ENCODE measurements at regions not wholly inside any gene's neighbourhood (a gene's known extent, or its start where the extent isn't known, plus 50 kb on each side); places are given as distances from the start of the nearest gene placed in this dataset.

DNA sequence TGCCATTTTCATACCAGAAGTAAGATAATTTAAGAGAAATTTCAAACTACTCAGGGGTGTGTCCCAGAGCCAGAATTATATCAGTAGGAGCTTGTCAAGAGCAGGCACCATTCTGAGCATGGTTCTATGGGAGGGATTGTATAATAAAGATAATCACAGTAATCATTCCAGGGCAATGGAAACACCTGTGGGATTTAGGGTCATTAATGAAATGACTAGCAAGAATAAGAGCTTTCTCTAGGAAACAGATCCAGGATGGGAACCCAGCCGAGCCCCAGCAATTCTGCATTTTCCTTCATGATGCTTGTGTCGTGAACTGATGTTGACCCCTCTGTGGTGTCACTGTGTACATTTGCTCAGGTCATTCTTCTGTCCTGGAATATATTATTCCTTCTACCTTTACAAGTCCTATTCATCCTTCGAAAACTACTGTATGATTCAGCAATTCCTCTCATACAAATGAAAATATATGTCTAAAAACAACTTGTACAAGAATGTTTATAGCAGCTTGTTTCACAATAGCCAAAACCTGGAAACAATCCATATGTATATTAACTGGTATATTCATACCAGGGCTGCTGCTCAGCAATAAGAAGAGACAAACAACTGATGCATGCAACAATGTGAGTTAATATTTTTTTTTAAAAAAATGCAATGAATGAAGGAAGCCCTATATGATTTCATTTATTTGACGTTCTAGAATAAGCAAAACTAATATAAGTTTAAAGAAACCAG, 687.8 kb upstream of the KLHL29 start:
- no peak for FAIRE-seq

DNA sequence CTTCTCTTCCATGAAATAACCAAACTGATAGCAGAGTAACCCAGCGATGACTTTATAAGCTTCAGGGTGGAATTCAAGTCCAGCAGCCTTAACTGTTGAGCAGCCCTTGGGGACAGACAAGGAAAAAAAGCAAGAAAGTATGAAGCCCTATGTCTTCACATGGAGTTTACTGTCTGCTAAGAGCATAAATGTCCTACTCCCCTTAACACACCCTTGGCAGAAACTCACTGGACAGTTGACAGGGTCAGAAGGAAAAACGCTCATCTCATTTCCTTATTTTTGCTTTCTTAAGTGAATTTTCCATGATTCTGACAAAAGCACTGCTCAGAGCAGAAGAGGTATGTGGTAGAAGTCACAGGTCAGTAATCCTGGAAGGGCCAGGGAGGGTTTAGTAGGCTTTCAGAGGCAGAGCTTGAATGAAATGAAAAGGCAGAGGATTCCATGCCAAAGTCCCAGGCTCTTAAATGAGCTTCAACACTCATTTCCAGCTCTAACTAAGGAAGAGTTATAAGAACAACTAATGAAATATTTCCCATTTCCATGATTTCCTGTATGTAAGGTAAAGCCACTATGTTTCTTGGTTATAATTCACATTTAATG, 683.3 kb upstream of the KLHL29 start:
- no peak for FAIRE-seq

GRCh38 chr2:22703286-22703920, 681.6 kb upstream of the KLHL29 start:
- no peak for FAIRE-seq

DNA sequence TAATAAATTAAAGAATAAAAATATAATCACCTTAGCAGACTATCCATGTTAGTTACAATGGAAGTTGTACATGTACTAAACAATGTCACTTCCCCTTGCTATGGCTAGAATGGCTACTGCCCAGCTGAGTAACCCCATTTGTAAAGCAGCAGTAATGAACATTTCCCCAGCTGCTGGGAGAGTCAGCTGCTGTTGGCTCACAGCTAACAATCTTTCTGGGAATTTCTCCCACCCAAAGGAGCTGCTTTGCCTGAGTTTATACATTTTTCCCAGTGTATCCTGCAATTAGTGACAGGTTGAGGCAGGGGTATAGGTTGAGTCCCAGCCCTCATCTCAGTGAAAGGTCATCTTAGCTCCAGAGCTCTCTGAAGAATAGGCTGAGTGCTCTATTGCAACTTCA, 665.6 kb upstream of the KLHL29 start:
- FAIRE-seq: no peak

DNA sequence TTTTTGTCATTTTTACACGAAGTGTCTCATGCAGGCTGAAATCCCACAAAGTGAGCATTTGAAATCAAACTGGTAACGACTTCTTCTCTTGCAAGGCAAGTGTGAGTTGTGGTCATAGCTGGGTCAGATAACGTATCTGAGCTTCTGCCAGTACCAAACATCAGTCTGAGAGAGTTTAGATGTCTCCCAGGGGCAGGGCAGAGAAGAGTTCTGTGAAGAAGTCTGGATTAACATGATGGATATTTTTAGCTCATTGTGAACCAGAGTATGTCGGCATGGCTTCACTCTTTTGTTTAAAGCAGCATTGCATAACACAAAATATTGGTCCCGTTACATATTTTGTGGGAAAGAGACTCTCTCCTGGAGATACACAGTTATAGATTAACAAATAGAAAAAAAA, 655.5 kb upstream of the KLHL29 start:
- no peak for FAIRE-seq

DNA sequence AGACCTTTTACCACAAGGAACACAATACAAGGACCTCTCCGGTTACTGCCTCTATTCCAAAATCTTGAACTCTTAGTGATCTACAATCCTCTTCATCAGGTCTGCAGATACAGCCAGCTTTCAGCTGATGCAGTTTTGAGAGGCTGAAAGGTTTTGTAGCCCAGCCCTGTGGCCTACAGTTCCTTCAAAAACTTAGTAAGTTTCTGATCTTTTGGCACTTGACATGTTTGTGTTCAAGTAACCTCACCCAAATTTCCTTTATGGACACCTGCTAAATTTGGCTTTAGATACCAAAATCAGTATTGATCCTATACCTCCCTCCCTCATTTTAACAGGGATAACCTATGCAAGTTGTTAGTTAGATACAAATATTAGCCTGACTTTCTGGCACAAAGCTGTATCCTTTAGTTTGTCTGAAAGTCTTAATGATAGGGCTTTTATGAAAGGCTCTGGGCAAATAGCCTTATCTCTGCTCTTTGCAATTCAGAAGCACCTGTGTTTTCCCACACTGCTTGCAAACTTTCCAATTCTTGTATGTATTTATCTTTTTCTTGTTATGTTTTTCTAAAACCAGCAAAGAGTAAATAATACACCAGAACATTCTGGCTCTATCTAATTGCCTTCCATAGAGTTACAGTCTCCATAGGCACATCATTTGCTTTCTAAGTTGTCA, 650.5 kb upstream of the KLHL29 start:
- FAIRE-seq: no peak

DNA sequence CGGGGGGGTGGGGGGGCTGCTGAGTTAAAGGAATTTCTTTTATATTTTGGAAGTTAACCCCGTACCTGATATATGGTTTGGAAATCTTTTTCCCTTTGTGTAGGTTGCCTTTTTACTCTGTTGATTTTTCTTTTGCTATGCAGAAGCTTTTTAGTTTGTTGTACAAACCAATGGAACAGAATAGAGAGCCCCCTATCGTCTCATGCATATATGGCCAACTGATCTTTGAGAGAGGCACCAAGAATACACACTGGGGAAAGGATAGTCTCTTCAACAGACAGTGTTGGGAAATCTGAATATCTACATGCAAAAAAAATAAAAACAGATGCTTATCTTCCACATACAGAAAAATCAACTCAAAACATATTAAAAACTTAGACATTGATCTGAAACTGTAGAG, 647.8 kb upstream of the KLHL29 start:
- FAIRE-seq: no peak

GRCh38 chr2:22741216-22741615, 643.8 kb upstream of the KLHL29 start:
- FAIRE-seq: no peak

- no peak for FAIRE-seq
Measured at GRCh38 chr2:22748909-22749308, 636.1 kb upstream of the KLHL29 start.

DNA sequence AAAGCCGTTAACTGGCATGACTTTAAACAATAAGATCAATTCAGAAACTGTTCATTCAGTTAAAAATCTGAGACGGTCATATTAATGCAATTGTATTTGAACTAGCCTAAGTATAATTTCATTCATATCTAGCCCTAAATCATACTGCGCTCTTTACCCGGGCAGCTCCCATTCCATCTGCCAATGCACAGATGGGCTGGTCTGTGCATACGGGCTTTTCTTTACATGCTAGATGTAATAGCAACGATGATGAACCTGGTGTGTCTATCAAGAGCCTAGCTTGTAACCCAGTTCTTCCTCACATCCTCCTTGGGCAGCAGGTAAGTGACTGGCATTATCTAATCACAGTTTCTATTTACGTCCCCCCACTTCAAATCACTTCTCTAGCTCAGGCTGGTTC, 631.5 kb upstream of the KLHL29 start:
- FAIRE-seq: no peak

- FAIRE-seq: no peak
Measured at GRCh38 chr2:22756276-22757043, 628.5 kb upstream of the KLHL29 start.

GRCh38 chr2:22769497-22769896, 615.5 kb upstream of the KLHL29 start:
- FAIRE-seq: no peak

DNA sequence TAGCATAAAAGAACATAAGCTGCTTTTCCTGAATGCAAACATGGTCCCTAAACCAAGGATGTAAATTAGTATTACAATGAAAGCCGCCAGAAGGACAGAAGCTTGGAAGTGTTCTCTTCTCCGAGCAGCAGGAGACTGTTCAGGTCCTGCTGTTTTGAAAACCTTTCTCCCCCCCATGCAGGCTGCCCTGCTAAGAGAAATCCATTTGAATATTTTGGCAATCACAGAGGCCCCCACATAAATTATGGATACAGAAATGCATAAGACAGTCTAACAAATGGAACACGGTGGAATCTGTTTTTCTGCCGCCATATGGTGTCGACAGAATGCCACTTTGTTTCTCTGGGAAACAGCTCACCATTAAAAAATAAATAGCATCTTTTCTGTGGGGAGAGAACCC, 600.4 kb upstream of the KLHL29 start:
- no peak for FAIRE-seq

DNA sequence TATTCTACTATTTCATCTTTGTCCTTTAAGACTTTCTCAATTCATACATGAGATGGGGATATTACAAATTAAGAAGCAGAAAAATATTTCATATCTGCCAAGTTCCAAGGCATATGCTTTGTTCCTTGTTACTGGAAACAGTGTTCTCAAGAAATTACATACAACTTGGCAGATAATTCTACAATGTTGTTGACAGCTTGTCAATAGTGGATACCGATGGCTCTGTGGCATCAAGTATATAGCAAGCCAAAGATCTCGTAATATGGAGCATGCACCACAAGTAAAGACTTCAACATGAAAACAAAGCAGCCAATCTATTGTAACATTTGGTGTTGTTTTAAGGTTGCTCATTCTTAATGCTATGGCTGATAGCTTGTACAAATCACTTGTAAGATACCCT, 598.2 kb upstream of the KLHL29 start:
- FAIRE-seq: no peak

- no peak for FAIRE-seq
Measured at GRCh38 chr2:22787745-22788144, 597.2 kb upstream of the KLHL29 start.

DNA sequence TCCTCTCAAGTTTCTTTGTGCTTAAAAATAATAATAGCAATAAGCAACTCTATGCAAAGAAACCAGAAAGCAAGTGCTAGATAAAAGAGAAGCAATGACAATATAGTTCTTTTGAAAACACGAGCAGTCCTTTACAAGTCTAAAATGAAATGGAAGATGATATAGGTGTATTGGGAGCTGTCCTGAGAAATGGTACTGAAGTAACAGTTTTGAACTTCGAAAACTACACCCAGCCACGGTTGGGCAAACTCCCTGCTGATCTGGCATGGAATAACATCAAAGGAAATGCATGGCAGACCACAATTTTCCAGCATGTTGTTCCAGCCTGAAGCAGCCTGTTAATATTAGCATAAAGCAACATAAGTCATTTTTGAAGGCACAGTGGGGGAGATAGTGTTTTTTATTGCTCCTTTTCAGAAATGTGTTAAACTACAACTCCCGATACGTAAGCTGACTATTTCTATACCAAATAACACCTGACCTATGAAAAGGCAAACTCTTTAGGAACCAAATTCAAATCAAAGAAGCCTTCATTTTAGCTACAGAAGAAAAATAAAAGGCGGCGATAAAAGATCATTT, 596.1 kb upstream of the KLHL29 start:
- no peak for FAIRE-seq

DNA sequence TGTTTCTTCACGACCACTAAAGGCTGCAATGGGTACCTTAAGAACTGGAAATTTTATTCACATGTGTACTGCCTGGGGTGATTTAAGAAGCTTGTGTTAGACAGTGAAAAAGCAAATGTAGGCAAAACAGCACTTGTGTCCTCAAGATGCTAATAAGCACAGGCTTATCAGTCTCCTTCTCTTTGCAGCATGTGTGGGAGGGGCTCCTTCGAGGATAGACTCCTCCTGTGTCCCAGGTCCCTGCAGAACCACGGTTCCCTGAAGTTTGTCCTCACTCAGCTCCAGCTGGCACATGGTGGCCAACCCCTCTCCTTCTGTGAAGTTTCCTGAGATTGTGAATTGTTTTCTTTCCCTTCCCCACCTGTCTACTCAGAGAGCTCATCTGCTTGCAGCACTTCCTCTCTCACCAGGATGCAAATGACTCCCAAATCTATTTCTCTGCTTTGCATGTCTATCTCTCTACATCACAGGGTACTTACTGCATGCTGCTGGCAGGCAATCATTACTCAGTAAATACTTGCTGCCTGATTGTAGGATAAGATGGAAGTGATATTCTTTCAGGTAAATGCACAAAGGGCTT, 589.6 kb upstream of the KLHL29 start:
- FAIRE-seq: no peak

DNA sequence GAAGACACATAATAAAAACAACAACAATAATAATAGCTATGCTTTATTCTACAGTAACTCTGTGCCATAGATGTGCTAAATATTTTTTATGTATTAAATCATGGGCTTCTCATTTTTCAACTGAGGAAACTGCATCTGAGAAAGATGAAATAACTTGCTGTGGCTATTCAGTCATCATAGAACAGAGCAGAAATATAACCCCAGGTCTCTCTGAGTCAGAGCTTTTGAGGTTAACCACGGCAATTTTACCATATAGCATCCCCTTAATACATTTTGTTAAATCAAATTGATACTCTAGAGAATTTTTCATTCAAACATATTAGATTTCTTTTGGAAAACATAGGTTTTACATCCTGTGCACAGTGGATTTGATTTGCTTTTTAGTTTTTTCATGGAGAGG, 586.6 kb upstream of the KLHL29 start:
- no peak for FAIRE-seq

DNA sequence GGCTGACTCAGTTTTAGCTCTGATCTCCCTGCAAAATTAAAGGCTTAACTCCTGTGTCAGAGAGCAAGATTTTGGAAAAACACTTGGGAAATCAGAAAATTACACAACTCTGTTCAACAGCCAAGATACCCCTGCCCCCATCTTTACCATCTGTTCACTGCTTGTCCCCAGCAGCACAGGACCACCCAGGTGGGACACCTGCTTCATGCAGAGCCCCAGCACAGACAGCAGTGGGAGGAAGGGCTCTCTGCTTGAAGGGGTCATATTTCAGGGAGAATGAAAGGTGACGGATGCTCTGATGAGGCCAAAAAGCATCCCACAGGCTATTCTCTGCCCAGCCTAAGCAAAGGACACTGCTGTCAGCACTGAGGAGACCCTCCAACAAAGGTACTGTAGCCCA, 584.6 kb upstream of the KLHL29 start:
- FAIRE-seq: no peak

DNA sequence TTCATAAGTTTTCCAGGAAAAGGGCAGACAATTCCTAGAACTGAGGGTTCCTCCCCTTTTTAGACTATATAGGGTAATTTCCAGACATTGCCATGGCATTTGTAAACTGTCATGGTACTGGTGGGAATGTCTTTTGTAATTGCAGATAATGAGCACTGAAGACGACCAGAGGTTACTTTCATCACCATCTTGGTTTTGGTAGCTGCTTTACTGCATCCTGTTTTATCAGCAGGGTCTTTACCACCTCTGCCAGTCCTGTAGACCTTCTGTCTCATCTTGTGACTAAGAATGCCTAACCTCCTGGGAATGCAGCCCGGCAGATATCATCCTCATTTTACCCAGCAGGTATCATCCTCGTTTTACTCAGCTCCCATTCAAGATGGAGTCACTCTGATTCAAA, 583.9 kb upstream of the KLHL29 start:
- no peak for FAIRE-seq

GRCh38 chr2:22801970-22802369, 583.0 kb upstream of the KLHL29 start:
- no peak for FAIRE-seq

GRCh38 chr2:22807872-22808271, 577.1 kb upstream of the KLHL29 start:
- FAIRE-seq: no peak
